OCI-LY1 (cell line): ENCODE measurements at regions not wholly inside any gene's neighbourhood (a gene's known extent, or its start where the extent isn't known, plus 50 kb on each side); places are given as distances from the start of the nearest gene placed in this dataset.
A peak's percentile ranks its signal among the peaks of the same experiment; 100 is the strongest.

Source experiments
- H2AFZ ChIP-seq: fragments of 200-600 bp; sonication (generic), shearing (Covaris generic); 2 replicates; pipeline ENCODE4 v1.6.0; 2014; ENCODE audit warnings: antibody characterized with exemption, mild to moderate bottlenecking, low read length
- H3F3A ChIP-seq: fragments of 200-600 bp; sonication (generic), shearing (Covaris generic); 2 replicates; pipeline ENCODE4 v1.6.0; 2014; ENCODE audit warnings: mild to moderate bottlenecking, antibody characterized with exemption, low read length, moderate library complexity; ENCODE audit not compliant: insufficient read depth
- H3K27ac ChIP-seq: fragments of 200-600 bp; sonication (generic); 2 replicates; pipeline ENCODE4 v1.5.1; 2014; ENCODE audit warnings: low read length, mixed run types, mild to moderate bottlenecking, low read depth; ENCODE audit not compliant: poor library complexity, severe bottlenecking
- H3K27me3 ChIP-seq: fragments of 200-600 bp; sonication (generic); 2 replicates; pipeline ENCODE4 v1.6.0; 2014; ENCODE audit warnings: antibody characterized with exemption, mild to moderate bottlenecking, low read length, moderate library complexity; ENCODE audit not compliant: insufficient read depth
- H3K36me3 ChIP-seq: fragments of 200-600 bp; sonication (generic); 2 replicates; pipeline ENCODE4 v1.6.1; 2014; ENCODE audit warnings: mild to moderate bottlenecking, antibody characterized with exemption, low read length, moderate library complexity, mixed read lengths; ENCODE audit not compliant: insufficient read depth
- H3K4me1 ChIP-seq: fragments of 200-600 bp; sonication (generic); 2 replicates; pipeline ENCODE4 v1.5.1; 2014; ENCODE audit warnings: mild to moderate bottlenecking, low read length, moderate library complexity; ENCODE audit not compliant: insufficient read depth, severe bottlenecking
- H3K4me2 ChIP-seq: fragments of 200-600 bp; sonication (generic), shearing (Covaris generic); 2 replicates; pipeline ENCODE4 v1.6.1; 2014; ENCODE audit warnings: low read length
- H3K4me3 ChIP-seq: fragments of 200-600 bp; sonication (generic); 2 replicates; pipeline ENCODE4 v1.5.1; 2014; ENCODE audit warnings: low read length, low read depth, mild to moderate bottlenecking, mixed read lengths; ENCODE audit not compliant: poor library complexity, severe bottlenecking
- H3K79me2 ChIP-seq: fragments of 200-600 bp; shearing (Covaris generic); 2 replicates; pipeline ENCODE4 v1.6.1; 2016; ENCODE audit warnings: mixed run types, low read length, mixed read lengths; ENCODE audit not compliant: insufficient read depth
- H3K9ac ChIP-seq: fragments of 200-600 bp; sonication (generic), shearing (Covaris generic); 2 replicates; pipeline ENCODE4 v1.6.1; 2014; ENCODE audit warnings: mild to moderate bottlenecking, low read length, mixed read lengths
- H3K9me2 ChIP-seq: fragments of 200-600 bp; sonication (generic), shearing (Covaris generic); 2 replicates; pipeline ENCODE4 v1.6.1; 2014; ENCODE audit warnings: low read depth, mild to moderate bottlenecking, low read length, mixed read lengths
- H3K9me3 ChIP-seq: fragments of 200-600 bp; shearing (Covaris generic); 2 replicates; pipeline ENCODE4 v1.6.1; 2014; ENCODE audit warnings: low read length, mixed read lengths
- H4K20me1 ChIP-seq: fragments of 200-600 bp; sonication (generic), shearing (Covaris generic); 2 replicates; pipeline ENCODE4 v1.6.0; 2016; ENCODE audit warnings: mild to moderate bottlenecking, low read length; ENCODE audit not compliant: insufficient read depth
- EZH2 ChIP-seq: fragments of 200-600 bp; sonication (generic), shearing (Covaris generic); IDR thresholded peaks from 2 replicates; pipeline ENCODE4 v1.8.0; 2017; ENCODE audit warnings: borderline replicate concordance, mixed run types, mild to moderate bottlenecking, antibody characterized with exemption, low read length, moderate library complexity, mixed read lengths
- TF ChIP-seq, protein P1 (sequence below): fragments of 200-600 bp; sonication (generic), shearing (Covaris generic); IDR thresholded peaks from 2 replicates; pipeline ENCODE4 v1.5.1; 2017; ENCODE audit warnings: mild to moderate bottlenecking, antibody characterized with exemption, low read length, moderate library complexity, mixed read lengths

DNA sequence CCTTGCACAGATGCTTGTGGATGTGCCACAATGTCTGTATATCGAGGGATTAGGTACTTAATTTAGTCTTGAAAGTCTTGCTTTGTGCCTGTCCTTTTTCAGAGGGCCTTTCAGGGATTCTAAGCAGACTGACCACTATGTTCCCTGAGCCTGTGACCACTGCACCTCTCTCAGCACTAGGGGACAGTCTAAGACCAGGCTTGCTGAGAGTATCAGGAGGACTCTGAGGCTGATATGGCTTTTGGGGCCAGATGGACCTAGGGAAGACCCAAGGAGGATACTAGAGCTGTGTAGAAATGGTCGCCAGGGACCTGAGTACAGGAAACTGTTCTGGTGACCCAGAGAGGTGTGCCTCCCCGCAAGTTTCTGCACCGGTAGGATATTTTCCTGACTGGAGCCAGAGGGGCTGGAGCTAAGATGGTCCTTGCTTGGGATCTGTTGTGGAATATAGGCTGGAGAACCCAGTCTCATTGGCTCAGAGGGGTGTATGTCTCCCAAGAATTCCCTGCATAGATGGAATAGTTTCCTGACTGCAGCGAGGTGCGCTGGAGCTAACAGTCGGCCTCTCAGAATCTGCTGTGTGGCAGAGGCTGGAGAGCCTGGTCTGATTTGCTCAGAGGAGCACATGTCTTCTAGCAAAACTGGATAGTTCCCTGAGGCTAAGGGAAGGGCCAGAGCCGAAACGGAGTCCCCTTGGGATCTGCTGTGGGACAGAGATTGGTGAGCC, 213.2 kb upstream of the DCBLD2 start:
- Histone ChIP-seq H4K20me1 (no peaks in the 10 kb centered on the region), H3K4me1 (no peaks in the 10 kb centered on the region), H3K9me3 (no peaks in the 10 kb centered on the region), H3K27ac (no peak overlapping the region), H3K36me3 (no peaks in the 10 kb centered on the region), H3K79me2 (no peaks in the 10 kb centered on the region), H3K4me3 (no peak overlapping the region), H3F3A (no peaks in the 10 kb centered on the region), H3K27me3 (no peaks in the 10 kb centered on the region), H2AFZ (no peak overlapping the region), H3K9ac (no peak overlapping the region), H3K4me2 (no peak overlapping the region), H3K9me2 (no peaks in the 10 kb centered on the region)
- no peak for TF ChIP-seq EZH2
- TF ChIP-seq, protein P1, sequence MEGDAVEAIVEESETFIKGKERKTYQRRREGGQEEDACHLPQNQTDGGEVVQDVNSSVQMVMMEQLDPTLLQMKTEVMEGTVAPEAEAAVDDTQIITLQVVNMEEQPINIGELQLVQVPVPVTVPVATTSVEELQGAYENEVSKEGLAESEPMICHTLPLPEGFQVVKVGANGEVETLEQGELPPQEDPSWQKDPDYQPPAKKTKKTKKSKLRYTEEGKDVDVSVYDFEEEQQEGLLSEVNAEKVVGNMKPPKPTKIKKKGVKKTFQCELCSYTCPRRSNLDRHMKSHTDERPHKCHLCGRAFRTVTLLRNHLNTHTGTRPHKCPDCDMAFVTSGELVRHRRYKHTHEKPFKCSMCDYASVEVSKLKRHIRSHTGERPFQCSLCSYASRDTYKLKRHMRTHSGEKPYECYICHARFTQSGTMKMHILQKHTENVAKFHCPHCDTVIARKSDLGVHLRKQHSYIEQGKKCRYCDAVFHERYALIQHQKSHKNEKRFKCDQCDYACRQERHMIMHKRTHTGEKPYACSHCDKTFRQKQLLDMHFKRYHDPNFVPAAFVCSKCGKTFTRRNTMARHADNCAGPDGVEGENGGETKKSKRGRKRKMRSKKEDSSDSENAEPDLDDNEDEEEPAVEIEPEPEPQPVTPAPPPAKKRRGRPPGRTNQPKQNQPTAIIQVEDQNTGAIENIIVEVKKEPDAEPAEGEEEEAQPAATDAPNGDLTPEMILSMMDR = peak; percentile 15; the same call in 1 of the 2 replicates

DNA sequence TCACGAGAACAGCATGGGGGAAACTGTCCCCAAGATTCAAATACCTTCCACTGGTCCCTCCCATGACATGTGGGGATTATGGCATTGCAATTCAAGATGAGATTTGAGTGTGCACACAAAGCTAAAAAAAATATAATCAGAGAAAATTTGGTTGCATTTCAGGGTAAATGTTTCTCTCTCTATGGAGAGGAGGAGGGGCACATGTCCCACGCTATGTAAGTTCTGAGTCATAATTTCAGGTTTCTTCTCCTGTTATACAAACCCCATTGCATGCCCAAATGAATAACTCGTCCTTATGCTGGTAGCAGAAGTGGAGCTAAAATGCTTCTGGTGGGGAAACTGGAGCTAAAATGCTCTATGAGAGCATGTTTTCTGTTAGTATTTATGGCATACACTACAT, 209.7 kb upstream of the DCBLD2 start:
- Histone ChIP-seq H3K79me2 (no peaks in the 10 kb centered on the region), H3K4me2 (no peak overlapping the region), H3K4me1 (no peaks in the 10 kb centered on the region), H3K9me2 (no peaks in the 10 kb centered on the region), H4K20me1 (no peaks in the 10 kb centered on the region), H2AFZ (no peak overlapping the region), H3K9ac (no peak overlapping the region), H3K27ac (no peak overlapping the region), H3K4me3 (no peak overlapping the region), H3K27me3 (no peaks in the 10 kb centered on the region), H3F3A (no peaks in the 10 kb centered on the region), H3K36me3 (no peaks in the 10 kb centered on the region), H3K9me3 (no peaks in the 10 kb centered on the region)
- TF ChIP-seq, protein P1 = no peak
- no peak for TF ChIP-seq EZH2

DNA sequence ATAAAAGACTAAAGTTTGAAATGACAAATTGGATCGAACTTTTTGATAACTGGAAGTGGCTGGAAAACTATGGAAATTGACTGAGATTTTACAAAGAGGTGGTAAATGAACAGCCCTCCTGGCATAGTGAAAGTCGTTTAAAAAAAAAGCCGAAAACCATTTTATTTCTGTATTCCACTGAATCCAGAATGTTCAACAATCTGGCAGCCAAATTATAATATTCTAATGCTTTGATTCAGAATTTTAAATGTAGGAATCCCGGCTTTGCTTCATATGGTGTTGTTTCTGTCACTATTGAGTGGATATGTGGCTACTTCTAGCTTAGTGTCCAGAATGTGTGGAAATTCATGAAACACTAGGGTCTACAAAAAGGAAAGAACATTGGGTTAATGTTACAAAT, 208.9 kb upstream of the DCBLD2 start:
- H3K27ac ChIP-seq = no peak overlapping the region
- H3K4me2 ChIP-seq = no peak overlapping the region
- H3K36me3 ChIP-seq = no peaks in the 10 kb centered on the region
- H3K9me2 ChIP-seq = no peaks in the 10 kb centered on the region
- no peaks in the 10 kb centered on the region for H4K20me1 ChIP-seq
- H2AFZ ChIP-seq = no peak overlapping the region
- H3K4me3 ChIP-seq = no peak overlapping the region
- H3K9ac ChIP-seq = no peak overlapping the region
- H3K79me2 ChIP-seq = no peaks in the 10 kb centered on the region
- TF ChIP-seq EZH2 = no peak
- TF ChIP-seq, protein P1 = no peak
- no peaks in the 10 kb centered on the region for H3K27me3 ChIP-seq
- H3K9me3 ChIP-seq = no peaks in the 10 kb centered on the region
- H3K4me1 ChIP-seq = no peaks in the 10 kb centered on the region
- H3F3A ChIP-seq = no peaks in the 10 kb centered on the region
